HEK293T (cell line): ENCODE measurements at regions not wholly inside any gene's neighbourhood (a gene's known extent, or its start where the extent isn't known, plus 50 kb on each side); places are given as distances from the start of the nearest gene placed in this dataset.

Experiments
- BHLHE40 ChIP-seq: fragments of 450-650 bp; IDR thresholded peaks from 2 replicates; pipeline ENCODE4 v1.6.1; 2016; ENCODE audit warnings: mild to moderate bottlenecking, moderate library complexity, borderline replicate concordance
- HDGF ChIP-seq: fragments of 450-650 bp; IDR thresholded peaks from 2 replicates; pipeline ENCODE4 v1.6.1; 2017; ENCODE audit warnings: antibody characterized with exemption, borderline replicate concordance
- L3MBTL2 ChIP-seq: fragments of 450-650 bp; conservative IDR thresholded peaks from 2 replicates; pipeline ENCODE4 v1.6.1; 2016; ENCODE audit warnings: mild to moderate bottlenecking
- SP1 ChIP-seq: fragments of 450-650 bp; IDR thresholded peaks from 2 replicates; pipeline ENCODE4 v1.6.1; 2017
- SUZ12 ChIP-seq: fragments of 450-650 bp; IDR thresholded peaks from 2 replicates; pipeline ENCODE4 v1.6.1; 2016; ENCODE audit warnings: mild to moderate bottlenecking
- TARDBP ChIP-seq: fragments of 450-650 bp; IDR thresholded peaks from 2 replicates; pipeline ENCODE4 v1.6.1; 2016
- ZNF384 ChIP-seq: fragments of 450-650 bp; IDR thresholded peaks from 2 replicates; pipeline ENCODE4 v1.6.1; 2016

DNA sequence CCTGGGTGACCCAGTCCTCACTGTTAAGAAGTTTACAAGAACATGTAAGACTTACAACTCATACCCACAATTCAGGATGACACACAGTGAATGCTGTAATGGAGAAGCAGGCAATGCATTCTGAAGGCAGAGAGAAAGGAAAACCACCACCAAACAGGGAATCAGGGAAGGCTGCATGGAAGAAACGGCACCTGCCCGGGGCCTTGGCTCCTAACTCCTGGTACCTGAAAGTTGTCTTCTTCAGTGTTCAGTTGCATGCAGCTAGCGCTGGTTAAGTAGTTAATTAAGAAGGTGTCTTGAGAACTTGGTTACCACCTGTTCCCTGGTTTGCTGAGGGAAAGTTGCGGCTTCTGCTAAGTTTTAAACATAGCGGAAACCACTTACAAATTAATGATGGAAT lies 57.2 kb downstream of the GPR6 start:
- TF ChIP-seq SUZ12: no peak
- no peak for TF ChIP-seq SP1
- TF ChIP-seq BHLHE40: no peak
- TF ChIP-seq TARDBP: no peak
- no peak for TF ChIP-seq ZNF384
- TF ChIP-seq HDGF: no peak
- TF ChIP-seq L3MBTL2: no peak
